ENCODE measurements at regions not wholly inside any gene's neighbourhood (a gene's known extent, or its start where the extent isn't known, plus 50 kb on each side); places are given as distances from the start of the nearest gene placed in this dataset.

DNA sequence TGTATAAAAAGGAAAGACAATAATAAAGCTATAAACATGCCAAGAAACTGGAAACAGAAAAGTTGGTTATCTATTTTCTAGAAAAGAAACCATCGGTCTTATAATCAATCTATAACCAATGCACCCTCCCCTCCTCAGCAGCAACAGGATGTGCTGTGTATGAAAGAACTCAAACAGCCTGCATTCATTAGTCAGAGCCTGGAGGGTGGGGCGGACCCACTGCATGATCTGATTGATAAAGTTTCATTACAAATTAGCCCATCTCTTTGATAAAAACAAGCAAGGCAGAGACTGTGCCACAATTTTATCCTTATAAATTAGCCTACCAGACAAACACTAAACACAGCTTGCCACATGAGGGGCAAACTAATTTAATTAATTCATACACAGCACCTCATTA, 448.1 kb downstream of the BCAT1 start:
- peak overlapping the region; percentile 21 for H3K4me2 ChIP-seq

GRCh38 chr12:24500421-24500820, 448.5 kb downstream of the BCAT1 start:
- no peaks in the 10 kb centered on the region for H3K9me3 ChIP-seq (ENCODE audit: low read depth)
- no peak for DNase-seq (ENCODE audit: low spot score)
- no peaks in the 10 kb centered on the region for H3K36me3 ChIP-seq (replicated peaks; ENCODE audit: insufficient read depth, low read depth)
- H3K27me3 ChIP-seq = no peaks in the 10 kb centered on the region
- no peaks in the 10 kb centered on the region for H4K20me1 ChIP-seq (ENCODE audit: insufficient read depth, poor library complexity, severe bottlenecking)
- H3K4me2 ChIP-seq = peak overlapping the region; percentile 21
- H3K9me2 ChIP-seq (replicated peaks; ENCODE audit: insufficient read depth) = no peaks in the 10 kb centered on the region
- TF ChIP-seq, protein P1, sequence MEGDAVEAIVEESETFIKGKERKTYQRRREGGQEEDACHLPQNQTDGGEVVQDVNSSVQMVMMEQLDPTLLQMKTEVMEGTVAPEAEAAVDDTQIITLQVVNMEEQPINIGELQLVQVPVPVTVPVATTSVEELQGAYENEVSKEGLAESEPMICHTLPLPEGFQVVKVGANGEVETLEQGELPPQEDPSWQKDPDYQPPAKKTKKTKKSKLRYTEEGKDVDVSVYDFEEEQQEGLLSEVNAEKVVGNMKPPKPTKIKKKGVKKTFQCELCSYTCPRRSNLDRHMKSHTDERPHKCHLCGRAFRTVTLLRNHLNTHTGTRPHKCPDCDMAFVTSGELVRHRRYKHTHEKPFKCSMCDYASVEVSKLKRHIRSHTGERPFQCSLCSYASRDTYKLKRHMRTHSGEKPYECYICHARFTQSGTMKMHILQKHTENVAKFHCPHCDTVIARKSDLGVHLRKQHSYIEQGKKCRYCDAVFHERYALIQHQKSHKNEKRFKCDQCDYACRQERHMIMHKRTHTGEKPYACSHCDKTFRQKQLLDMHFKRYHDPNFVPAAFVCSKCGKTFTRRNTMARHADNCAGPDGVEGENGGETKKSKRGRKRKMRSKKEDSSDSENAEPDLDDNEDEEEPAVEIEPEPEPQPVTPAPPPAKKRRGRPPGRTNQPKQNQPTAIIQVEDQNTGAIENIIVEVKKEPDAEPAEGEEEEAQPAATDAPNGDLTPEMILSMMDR (IDR thresholded peaks at IDR 0.05; ENCODE audit: poor library complexity) = no peak
- TF ChIP-seq EZH2phosphoT487 (IDR thresholded peaks at IDR 0.05; ENCODE audit: low read depth, severe bottlenecking, unreplicated experiment) = no peak
- no peak for TF ChIP-seq EZH2 (IDR thresholded peaks at IDR 0.05; ENCODE audit: borderline replicate concordance)
- peaks cover 16% of the 10 kb centered on the region for H3K79me2 ChIP-seq
- no peak overlapping the region for H2AFZ ChIP-seq
- no peak overlapping the region for H3K27ac ChIP-seq
- peaks cover 16% of the 10 kb centered on the region for H3K4me1 ChIP-seq (ENCODE audit: insufficient read depth)
- WGBS (ENCODE audit: low lambda C conversion rate, missing lambda C conversion rate) = 61% methylated on average over 4 of the region's 4 CpGs
- no peak overlapping the region for H3K4me3 ChIP-seq

More for the DNA sequence above, 448.1 kb downstream of the BCAT1 start:
- Histone ChIP-seq H3K36me3 (replicated peaks; ENCODE audit: insufficient read depth, low read depth) (no peaks in the 10 kb centered on the region), H4K20me1 (ENCODE audit: insufficient read depth, poor library complexity, severe bottlenecking) (no peaks in the 10 kb centered on the region), H2AFZ (no peak overlapping the region), H3K27me3 (no peaks in the 10 kb centered on the region), H3K4me3 (no peak overlapping the region), H3K9me3 (ENCODE audit: low read depth) (no peaks in the 10 kb centered on the region), H3K79me2 (peaks cover 12% of the 10 kb centered on the region), H3K27ac (no peak overlapping the region), H3K4me1 (ENCODE audit: insufficient read depth) (peaks cover 14% of the 10 kb centered on the region), H3K9me2 (replicated peaks; ENCODE audit: insufficient read depth) (no peaks in the 10 kb centered on the region)
- whole genome bisulfite sequencing (ENCODE audit: low lambda C conversion rate, missing lambda C conversion rate) = 58% methylated on average over 2 of the region's 2 CpGs
- TF ChIP-seq EZH2phosphoT487 (IDR thresholded peaks at IDR 0.05; ENCODE audit: low read depth, severe bottlenecking, unreplicated experiment) (no peak), EZH2 (IDR thresholded peaks at IDR 0.05; ENCODE audit: borderline replicate concordance) (no peak)
- TF ChIP-seq, protein P1 (IDR thresholded peaks at IDR 0.05; ENCODE audit: poor library complexity) = no peak
- no peak for DNase-seq (ENCODE audit: low spot score)

- Histone ChIP-seq H2AFZ (no peak overlapping the region), H4K20me1 (ENCODE audit: insufficient read depth, poor library complexity, severe bottlenecking) (no peaks in the 10 kb centered on the region), H3K27ac (peak overlapping the region; percentile 43), H3K9me3 (ENCODE audit: low read depth) (no peaks in the 10 kb centered on the region), H3K36me3 (replicated peaks; ENCODE audit: insufficient read depth, low read depth) (no peaks in the 10 kb centered on the region), H3K9me2 (replicated peaks; ENCODE audit: insufficient read depth) (no peaks in the 10 kb centered on the region), H3K27me3 (no peaks in the 10 kb centered on the region), H3K79me2 (peaks cover 22% of the 10 kb centered on the region), H3K4me3 (no peak overlapping the region), H3K4me2 (peak overlapping the region; percentile 21), H3K4me1 (ENCODE audit: insufficient read depth) (peaks cover 16% of the 10 kb centered on the region)
- WGBS (ENCODE audit: low lambda C conversion rate, missing lambda C conversion rate) = 76% methylated on average over 8 of the region's 8 CpGs
- TF ChIP-seq EZH2phosphoT487 (IDR thresholded peaks at IDR 0.05; ENCODE audit: low read depth, severe bottlenecking, unreplicated experiment) = no peak
- TF ChIP-seq EZH2 (IDR thresholded peaks at IDR 0.05; ENCODE audit: borderline replicate concordance) = no peak
- TF ChIP-seq, protein P1 (IDR thresholded peaks at IDR 0.05; ENCODE audit: poor library complexity) = no peak
- peak; percentile 9 for DNase-seq (ENCODE audit: low spot score)
These were observed 449.5 kb downstream of the BCAT1 start for GRCh38 chr12:24499151-24500146.
